ENCODE measurements at regions not wholly inside any gene's neighbourhood (a gene's known extent, or its start where the extent isn't known, plus 50 kb on each side); places are given as distances from the start of the nearest gene placed in this dataset.

DNA sequence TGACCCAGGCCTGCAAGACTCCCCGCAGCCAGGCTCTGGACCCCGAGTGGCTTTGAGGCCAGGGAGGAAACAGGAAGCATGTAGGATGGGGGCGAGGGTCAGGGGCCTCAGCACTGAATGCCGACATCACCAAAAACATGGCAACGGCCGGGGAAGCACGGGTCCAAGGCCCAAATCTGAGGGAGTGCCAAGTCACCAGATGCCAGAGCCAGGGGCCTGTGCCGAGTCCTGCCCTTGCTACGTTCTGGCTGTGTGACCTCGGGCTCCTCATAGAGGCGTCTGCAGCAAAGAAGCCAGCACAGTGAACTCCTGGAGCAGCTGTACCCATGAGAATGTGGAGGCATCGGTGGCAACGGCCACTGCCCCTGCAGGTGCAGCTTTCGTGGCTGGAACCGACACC is 420.7 kb downstream of the CTTN start:
- ATAC-seq: no peak
- H3K9me2 ChIP-seq (ENCODE audit: insufficient read depth): no peaks in the 10 kb centered on the region
- H3K4me1 ChIP-seq (ENCODE audit: control insufficient read depth in 1 of 2, insufficient read depth in 2 of 2, low read length in 2 of 2): no peaks in the 10 kb centered on the region
- ChIA-PET RAD21 (ENCODE audit: low non-redundant PET in 1 of 2, low total read pairs in 2 of 2, uncharacterized antibody in 2 of 2, unreplicated experiment in 2 of 2) (interaction anchor here in 1 of 2 experiments (0.6 kb wide), 1 partner anchor 114 kb away, joined by 3 read pairs; no protein-coding TSS in a partner anchor), POLR2A (no interaction called here), CTCF (no interaction called here)
- no peaks in the 10 kb centered on the region for H3K9me3 ChIP-seq (ENCODE audit: control insufficient read depth in 1 of 2, insufficient read depth in 1 of 2, low read depth in 1 of 2, low read length in 2 of 2)
- TF ChIP-seq, protein P1, sequence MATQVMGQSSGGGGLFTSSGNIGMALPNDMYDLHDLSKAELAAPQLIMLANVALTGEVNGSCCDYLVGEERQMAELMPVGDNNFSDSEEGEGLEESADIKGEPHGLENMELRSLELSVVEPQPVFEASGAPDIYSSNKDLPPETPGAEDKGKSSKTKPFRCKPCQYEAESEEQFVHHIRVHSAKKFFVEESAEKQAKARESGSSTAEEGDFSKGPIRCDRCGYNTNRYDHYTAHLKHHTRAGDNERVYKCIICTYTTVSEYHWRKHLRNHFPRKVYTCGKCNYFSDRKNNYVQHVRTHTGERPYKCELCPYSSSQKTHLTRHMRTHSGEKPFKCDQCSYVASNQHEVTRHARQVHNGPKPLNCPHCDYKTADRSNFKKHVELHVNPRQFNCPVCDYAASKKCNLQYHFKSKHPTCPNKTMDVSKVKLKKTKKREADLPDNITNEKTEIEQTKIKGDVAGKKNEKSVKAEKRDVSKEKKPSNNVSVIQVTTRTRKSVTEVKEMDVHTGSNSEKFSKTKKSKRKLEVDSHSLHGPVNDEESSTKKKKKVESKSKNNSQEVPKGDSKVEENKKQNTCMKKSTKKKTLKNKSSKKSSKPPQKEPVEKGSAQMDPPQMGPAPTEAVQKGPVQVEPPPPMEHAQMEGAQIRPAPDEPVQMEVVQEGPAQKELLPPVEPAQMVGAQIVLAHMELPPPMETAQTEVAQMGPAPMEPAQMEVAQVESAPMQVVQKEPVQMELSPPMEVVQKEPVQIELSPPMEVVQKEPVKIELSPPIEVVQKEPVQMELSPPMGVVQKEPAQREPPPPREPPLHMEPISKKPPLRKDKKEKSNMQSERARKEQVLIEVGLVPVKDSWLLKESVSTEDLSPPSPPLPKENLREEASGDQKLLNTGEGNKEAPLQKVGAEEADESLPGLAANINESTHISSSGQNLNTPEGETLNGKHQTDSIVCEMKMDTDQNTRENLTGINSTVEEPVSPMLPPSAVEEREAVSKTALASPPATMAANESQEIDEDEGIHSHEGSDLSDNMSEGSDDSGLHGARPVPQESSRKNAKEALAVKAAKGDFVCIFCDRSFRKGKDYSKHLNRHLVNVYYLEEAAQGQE (IDR thresholded peaks at IDR 0.05; ENCODE audit: low read depth): no peak
- TF ChIP-seq ELF1 (IDR thresholded peaks at IDR 0.05; ENCODE audit: borderline replicate concordance, low read depth) (no peak), RAD21 (IDR thresholded peaks at IDR 0.05; ENCODE audit: low read depth) (no peak), TCF7L2 (IDR thresholded peaks at IDR 0.05; ENCODE audit: borderline replicate concordance, extremely low read depth, insufficient read depth, insufficient read length) (no peak), JUND (IDR thresholded peaks at IDR 0.05) (no peak), CEBPB (IDR thresholded peaks at IDR 0.05; ENCODE audit: low read depth) (no peak), POLR2A (IDR thresholded peaks at IDR 0.05; ENCODE audit: borderline replicate concordance, extremely low read depth, insufficient read depth, insufficient read length) (no peak), MAX (IDR thresholded peaks at IDR 0.05) (no peak), SP1 (IDR thresholded peaks at IDR 0.05; ENCODE audit: low read depth) (no peak), YY1 (IDR thresholded peaks at IDR 0.05; ENCODE audit: extremely low read depth, insufficient replicate concordance, low read depth, low read length) (no peak), EZH2 (IDR thresholded peaks at IDR 0.05) (no peak), SRF (IDR thresholded peaks at IDR 0.05; ENCODE audit: low read depth) (no peak)
- H4K20me1 ChIP-seq (ENCODE audit: insufficient read depth): no peaks in the 10 kb centered on the region
- H3K27me3 ChIP-seq (ENCODE audit: insufficient read depth, low read length): no peaks in the 10 kb centered on the region
- no TSS peak for BruUV-seq (replicated peaks)
- H3K4me3 ChIP-seq (replicated peaks in 1 of 2; ENCODE audit: low read depth in 1 of 2, low read length in 2 of 2): no peak overlapping the region
- H2AFZ ChIP-seq (ENCODE audit: low read depth, low read length, poor library complexity, severe bottlenecking): no peak overlapping the region
- intact Hi-C loops (cut with micrococcal nuclease): no loop called here
- DNase-seq (ENCODE audit: low read depth, low spot score): no peak
- H3K4me2 ChIP-seq (ENCODE audit: low read length): no peak overlapping the region
- no peaks in the 10 kb centered on the region for H3K36me3 ChIP-seq (ENCODE audit: control insufficient read depth in 1 of 2, insufficient read depth in 2 of 2, low read length in 2 of 2)
- no peaks in the 10 kb centered on the region for H3K79me2 ChIP-seq (ENCODE audit: insufficient read depth, low read length)
- no peak overlapping the region for H3K27ac ChIP-seq (ENCODE audit: low read depth, low read length)
- H3K9ac ChIP-seq (ENCODE audit: low read length): no peak overlapping the region
